ENCODE measurements at regions not wholly inside any gene's neighbourhood (a gene's known extent, or its start where the extent isn't known, plus 50 kb on each side); places are given as distances from the start of the nearest gene placed in this dataset.
"Not testable (repeated sequence)": the region's sequence is repeated elsewhere in the genome, so short reads cannot be mapped to it uniquely, and the experiment has no call there.

- DNase-seq: no peak
Measured at GRCh38 chr10:61262486-61263261, 190.5 kb downstream of the TMEM26 start.

GRCh38 chr10:61257956-61258496 lies 195.2 kb downstream of the TMEM26 start:
- no peak for DNase-seq

- no peak for DNase-seq
Measured at GRCh38 chr10:61257136-61257535, 196.0 kb downstream of the TMEM26 start.

GRCh38 chr10:61252326-61252725 lies 200.9 kb downstream of the TMEM26 start:
- DNase-seq: not testable (repeated sequence)

- no peak for DNase-seq
Measured at GRCh38 chr10:61251089-61251488, 202.1 kb downstream of the TMEM26 start.

- DNase-seq: peak in 1 of 3 experiments; percentile 4
Measured at GRCh38 chr10:61250131-61250530, 203.1 kb downstream of the TMEM26 start.

GRCh38 chr10:61248013-61248412 lies 205.2 kb downstream of the TMEM26 start:
- no peak for DNase-seq

- no peak for DNase-seq
Measured at GRCh38 chr10:61244261-61244775, 208.9 kb downstream of the TMEM26 start.

- DNase-seq: no peak
Measured at GRCh38 chr10:61232780-61233179, 220.4 kb downstream of the TMEM26 start.

GRCh38 chr10:61225939-61226338 lies 227.2 kb downstream of the TMEM26 start:
- DNase-seq: no peak

GRCh38 chr10:61223576-61223975 lies 229.6 kb downstream of the TMEM26 start:
- peak in 1 of 3 experiments; percentile 45 for DNase-seq

- DNase-seq: no peak
Measured at GRCh38 chr10:61219696-61220095, 233.5 kb downstream of the TMEM26 start.

- no peak for DNase-seq
Measured at GRCh38 chr10:61217851-61218565, 235.2 kb downstream of the TMEM26 start.

GRCh38 chr10:61215246-61215645 lies 237.9 kb downstream of the TMEM26 start:
- DNase-seq: no peak

GRCh38 chr10:61211468-61211867 lies 241.7 kb downstream of the TMEM26 start:
- no peak for DNase-seq

- DNase-seq: no peak
Measured at GRCh38 chr10:61197057-61197456, 253.1 kb upstream of the RHOBTB1 start.

GRCh38 chr10:61195211-61195610 lies 251.2 kb upstream of the RHOBTB1 start:
- peak in 2 of 3 experiments; percentile 3 to 67 for DNase-seq

GRCh38 chr10:61192589-61192988 lies 248.6 kb upstream of the RHOBTB1 start:
- not testable (repeated sequence) for DNase-seq

GRCh38 chr10:61192042-61192441 lies 248.1 kb upstream of the RHOBTB1 start:
- no peak for DNase-seq

- peak in 1 of 3 experiments; percentile 52 for DNase-seq
Measured at GRCh38 chr10:61189912-61190311, 245.9 kb upstream of the RHOBTB1 start.

GRCh38 chr10:61188691-61189090 lies 244.7 kb upstream of the RHOBTB1 start:
- peak in 1 of 3 experiments; percentile 16 for DNase-seq

GRCh38 chr10:61188101-61188500 lies 244.1 kb upstream of the RHOBTB1 start:
- no peak for DNase-seq

GRCh38 chr10:61187601-61188000 lies 243.6 kb upstream of the RHOBTB1 start:
- DNase-seq: no peak

GRCh38 chr10:61186408-61186807 lies 242.4 kb upstream of the RHOBTB1 start:
- DNase-seq: no peak

Measured in NCI-H1417 (cell line).